ENCODE measurements at regions not wholly inside any gene's neighbourhood (a gene's known extent, or its start where the extent isn't known, plus 50 kb on each side); places are given as distances from the start of the nearest gene placed in this dataset.

DNA sequence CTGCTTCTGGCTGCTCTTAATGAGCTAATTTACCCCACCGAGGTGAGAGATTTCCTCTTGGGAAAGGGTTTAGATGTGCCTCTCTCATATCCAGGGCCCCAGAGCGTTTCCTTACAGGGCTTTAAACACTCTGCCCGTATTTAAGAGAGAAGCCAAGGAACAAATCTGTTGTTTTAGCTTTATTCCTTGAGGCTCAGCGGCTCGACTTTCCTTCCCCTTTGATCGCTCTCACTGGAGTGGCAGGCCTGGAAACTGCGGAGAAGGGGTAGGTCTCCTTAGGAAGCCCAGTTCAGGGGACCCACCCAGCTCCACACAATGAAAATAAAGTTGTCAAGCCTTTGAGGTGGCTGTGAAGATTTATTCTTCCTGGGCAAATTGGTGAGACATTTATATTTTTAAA is 132.0 kb upstream of the JAG1 start:
- TF ChIP-seq GLIS3 (CRISPR knock-in tag; IDR thresholded peaks at IDR 0.05) = no peak
- TF ChIP-seq ESRRG (CRISPR knock-in tag; IDR thresholded peaks at IDR 0.05) = no peak
- TF ChIP-seq, protein P1, sequence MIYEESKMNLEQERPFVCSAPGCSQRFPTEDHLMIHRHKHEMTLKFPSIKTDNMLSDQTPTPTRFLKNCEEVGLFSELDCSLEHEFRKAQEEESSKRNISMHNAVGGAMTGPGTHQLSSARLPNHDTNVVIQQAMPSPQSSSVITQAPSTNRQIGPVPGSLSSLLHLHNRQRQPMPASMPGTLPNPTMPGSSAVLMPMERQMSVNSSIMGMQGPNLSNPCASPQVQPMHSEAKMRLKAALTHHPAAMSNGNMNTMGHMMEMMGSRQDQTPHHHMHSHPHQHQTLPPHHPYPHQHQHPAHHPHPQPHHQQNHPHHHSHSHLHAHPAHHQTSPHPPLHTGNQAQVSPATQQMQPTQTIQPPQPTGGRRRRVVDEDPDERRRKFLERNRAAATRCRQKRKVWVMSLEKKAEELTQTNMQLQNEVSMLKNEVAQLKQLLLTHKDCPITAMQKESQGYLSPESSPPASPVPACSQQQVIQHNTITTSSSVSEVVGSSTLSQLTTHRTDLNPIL (CRISPR knock-in tag; IDR thresholded peaks at IDR 0.05; ENCODE audit: low read depth) = no peak
- no peak for TF ChIP-seq TCF4 (CRISPR knock-in tag; IDR thresholded peaks at IDR 0.05; ENCODE audit: borderline replicate concordance)
- TF ChIP-seq ZNF70 (CRISPR knock-in tag; IDR thresholded peaks at IDR 0.05) = no peak
- no peak for TF ChIP-seq ZFP30 (CRISPR knock-in tag; IDR thresholded peaks at IDR 0.05)
- TF ChIP-seq SNAI2 (CRISPR knock-in tag; IDR thresholded peaks at IDR 0.05) = no peak
- no peak for TF ChIP-seq OSR1 (CRISPR knock-in tag; IDR thresholded peaks at IDR 0.05)
- no peak for TF ChIP-seq ZFP3 (CRISPR knock-in tag; IDR thresholded peaks at IDR 0.05)
- TF ChIP-seq BACH2 (CRISPR knock-in tag; IDR thresholded peaks at IDR 0.05; ENCODE audit: borderline replicate concordance) = no peak
- TF ChIP-seq ARNTL (CRISPR knock-in tag; IDR thresholded peaks at IDR 0.05; ENCODE audit: borderline replicate concordance, low read depth) = no peak
- TF ChIP-seq RARB (CRISPR knock-in tag; IDR thresholded peaks at IDR 0.05) = no peak
- TF ChIP-seq ZNF565 (CRISPR knock-in tag; conservative IDR thresholded peaks at IDR 0.05; ENCODE audit: low read depth) = no peak
- TF ChIP-seq CSDC2 (CRISPR knock-in tag; IDR thresholded peaks at IDR 0.05) = no peak
- TF ChIP-seq, protein P2, sequence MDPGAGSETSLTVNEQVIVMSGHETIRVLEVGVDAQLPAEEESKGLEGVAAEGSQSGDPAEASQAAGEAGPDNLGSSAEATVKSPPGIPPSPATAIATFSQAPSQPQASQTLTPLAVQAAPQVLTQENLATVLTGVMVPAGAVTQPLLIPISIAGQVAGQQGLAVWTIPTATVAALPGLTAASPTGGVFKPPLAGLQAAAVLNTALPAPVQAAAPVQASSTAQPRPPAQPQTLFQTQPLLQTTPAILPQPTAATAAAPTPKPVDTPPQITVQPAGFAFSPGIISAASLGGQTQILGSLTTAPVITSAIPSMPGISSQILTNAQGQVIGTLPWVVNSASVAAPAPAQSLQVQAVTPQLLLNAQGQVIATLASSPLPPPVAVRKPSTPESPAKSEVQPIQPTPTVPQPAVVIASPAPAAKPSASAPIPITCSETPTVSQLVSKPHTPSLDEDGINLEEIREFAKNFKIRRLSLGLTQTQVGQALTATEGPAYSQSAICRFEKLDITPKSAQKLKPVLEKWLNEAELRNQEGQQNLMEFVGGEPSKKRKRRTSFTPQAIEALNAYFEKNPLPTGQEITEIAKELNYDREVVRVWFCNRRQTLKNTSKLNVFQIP (CRISPR knock-in tag; IDR thresholded peaks at IDR 0.05; ENCODE audit: borderline replicate concordance, low read depth) = no peak
- no peak for TF ChIP-seq PPARA (CRISPR knock-in tag; IDR thresholded peaks at IDR 0.05; ENCODE audit: borderline replicate concordance)
- TF ChIP-seq TOX (CRISPR knock-in tag; IDR thresholded peaks at IDR 0.05; ENCODE audit: borderline replicate concordance) = no peak
- TF ChIP-seq ISL1 (CRISPR knock-in tag; IDR thresholded peaks at IDR 0.05) = no peak
- no peak for TF ChIP-seq ZNF8 (CRISPR knock-in tag; IDR thresholded peaks at IDR 0.05)
- TF ChIP-seq, protein P3, sequence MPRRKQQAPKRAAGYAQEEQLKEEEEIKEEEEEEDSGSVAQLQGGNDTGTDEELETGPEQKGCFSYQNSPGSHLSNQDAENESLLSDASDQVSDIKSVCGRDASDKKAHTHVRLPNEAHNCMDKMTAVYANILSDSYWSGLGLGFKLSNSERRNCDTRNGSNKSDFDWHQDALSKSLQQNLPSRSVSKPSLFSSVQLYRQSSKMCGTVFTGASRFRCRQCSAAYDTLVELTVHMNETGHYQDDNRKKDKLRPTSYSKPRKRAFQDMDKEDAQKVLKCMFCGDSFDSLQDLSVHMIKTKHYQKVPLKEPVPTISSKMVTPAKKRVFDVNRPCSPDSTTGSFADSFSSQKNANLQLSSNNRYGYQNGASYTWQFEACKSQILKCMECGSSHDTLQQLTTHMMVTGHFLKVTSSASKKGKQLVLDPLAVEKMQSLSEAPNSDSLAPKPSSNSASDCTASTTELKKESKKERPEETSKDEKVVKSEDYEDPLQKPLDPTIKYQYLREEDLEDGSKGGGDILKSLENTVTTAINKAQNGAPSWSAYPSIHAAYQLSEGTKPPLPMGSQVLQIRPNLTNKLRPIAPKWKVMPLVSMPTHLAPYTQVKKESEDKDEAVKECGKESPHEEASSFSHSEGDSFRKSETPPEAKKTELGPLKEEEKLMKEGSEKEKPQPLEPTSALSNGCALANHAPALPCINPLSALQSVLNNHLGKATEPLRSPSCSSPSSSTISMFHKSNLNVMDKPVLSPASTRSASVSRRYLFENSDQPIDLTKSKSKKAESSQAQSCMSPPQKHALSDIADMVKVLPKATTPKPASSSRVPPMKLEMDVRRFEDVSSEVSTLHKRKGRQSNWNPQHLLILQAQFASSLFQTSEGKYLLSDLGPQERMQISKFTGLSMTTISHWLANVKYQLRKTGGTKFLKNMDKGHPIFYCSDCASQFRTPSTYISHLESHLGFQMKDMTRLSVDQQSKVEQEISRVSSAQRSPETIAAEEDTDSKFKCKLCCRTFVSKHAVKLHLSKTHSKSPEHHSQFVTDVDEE (CRISPR knock-in tag; IDR thresholded peaks at IDR 0.05) = no peak
- no peak for ATAC-seq

DNA sequence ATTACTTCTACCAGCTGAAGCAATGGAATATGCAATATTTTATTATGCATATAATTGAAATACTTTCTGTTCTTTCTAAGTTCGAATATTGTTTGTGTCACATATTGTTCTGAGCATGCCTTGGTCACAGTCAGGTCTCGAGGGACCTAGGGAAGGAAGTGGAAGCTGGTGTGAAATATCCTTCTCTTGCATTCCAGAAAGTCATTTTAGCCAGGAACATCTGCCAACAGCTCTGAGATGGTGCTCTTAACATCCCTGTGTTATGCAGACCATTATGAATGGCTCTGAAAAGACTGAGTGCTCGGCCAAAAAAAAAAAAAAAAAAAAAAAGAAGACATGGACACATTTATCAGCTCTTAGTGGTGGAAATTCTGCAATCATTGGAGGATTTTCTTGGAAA is 132.7 kb upstream of the JAG1 start:
- ATAC-seq = no peak
- no peak for TF ChIP-seq ZFP3 (CRISPR knock-in tag; IDR thresholded peaks at IDR 0.05)
- TF ChIP-seq ISL1 (CRISPR knock-in tag; IDR thresholded peaks at IDR 0.05) = no peak
- no peak for TF ChIP-seq TOX (CRISPR knock-in tag; IDR thresholded peaks at IDR 0.05; ENCODE audit: borderline replicate concordance)
- TF ChIP-seq, protein P2 (CRISPR knock-in tag; IDR thresholded peaks at IDR 0.05; ENCODE audit: borderline replicate concordance, low read depth) = no peak
- no peak for TF ChIP-seq RARB (CRISPR knock-in tag; IDR thresholded peaks at IDR 0.05)
- TF ChIP-seq OSR1 (CRISPR knock-in tag; IDR thresholded peaks at IDR 0.05) = no peak
- TF ChIP-seq ZNF8 (CRISPR knock-in tag; IDR thresholded peaks at IDR 0.05) = no peak
- TF ChIP-seq, protein P3 (CRISPR knock-in tag; IDR thresholded peaks at IDR 0.05) = no peak
- no peak for TF ChIP-seq SNAI2 (CRISPR knock-in tag; IDR thresholded peaks at IDR 0.05)
- no peak for TF ChIP-seq ZNF70 (CRISPR knock-in tag; IDR thresholded peaks at IDR 0.05)
- TF ChIP-seq, protein P4, sequence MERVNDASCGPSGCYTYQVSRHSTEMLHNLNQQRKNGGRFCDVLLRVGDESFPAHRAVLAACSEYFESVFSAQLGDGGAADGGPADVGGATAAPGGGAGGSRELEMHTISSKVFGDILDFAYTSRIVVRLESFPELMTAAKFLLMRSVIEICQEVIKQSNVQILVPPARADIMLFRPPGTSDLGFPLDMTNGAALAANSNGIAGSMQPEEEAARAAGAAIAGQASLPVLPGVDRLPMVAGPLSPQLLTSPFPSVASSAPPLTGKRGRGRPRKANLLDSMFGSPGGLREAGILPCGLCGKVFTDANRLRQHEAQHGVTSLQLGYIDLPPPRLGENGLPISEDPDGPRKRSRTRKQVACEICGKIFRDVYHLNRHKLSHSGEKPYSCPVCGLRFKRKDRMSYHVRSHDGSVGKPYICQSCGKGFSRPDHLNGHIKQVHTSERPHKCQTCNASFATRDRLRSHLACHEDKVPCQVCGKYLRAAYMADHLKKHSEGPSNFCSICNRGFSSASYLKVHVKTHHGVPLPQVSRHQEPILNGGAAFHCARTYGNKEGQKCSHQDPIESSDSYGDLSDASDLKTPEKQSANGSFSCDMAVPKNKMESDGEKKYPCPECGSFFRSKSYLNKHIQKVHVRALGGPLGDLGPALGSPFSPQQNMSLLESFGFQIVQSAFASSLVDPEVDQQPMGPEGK (CRISPR knock-in tag; IDR thresholded peaks at IDR 0.05; ENCODE audit: borderline replicate concordance) = no peak
- TF ChIP-seq ZFP30 (CRISPR knock-in tag; IDR thresholded peaks at IDR 0.05) = no peak
- TF ChIP-seq TCF4 (CRISPR knock-in tag; IDR thresholded peaks at IDR 0.05; ENCODE audit: borderline replicate concordance) = no peak
- no peak for TF ChIP-seq GLIS3 (CRISPR knock-in tag; IDR thresholded peaks at IDR 0.05)
- TF ChIP-seq, protein P1 (CRISPR knock-in tag; IDR thresholded peaks at IDR 0.05; ENCODE audit: low read depth) = no peak
- TF ChIP-seq PPARA (CRISPR knock-in tag; IDR thresholded peaks at IDR 0.05; ENCODE audit: borderline replicate concordance) = no peak
